ENCODE measurements at regions not wholly inside any gene's neighbourhood (a gene's known extent, or its start where the extent isn't known, plus 50 kb on each side); places are given as distances from the start of the nearest gene placed in this dataset.
A peak's percentile ranks its signal among the peaks of the same experiment; 100 is the strongest.

DNA sequence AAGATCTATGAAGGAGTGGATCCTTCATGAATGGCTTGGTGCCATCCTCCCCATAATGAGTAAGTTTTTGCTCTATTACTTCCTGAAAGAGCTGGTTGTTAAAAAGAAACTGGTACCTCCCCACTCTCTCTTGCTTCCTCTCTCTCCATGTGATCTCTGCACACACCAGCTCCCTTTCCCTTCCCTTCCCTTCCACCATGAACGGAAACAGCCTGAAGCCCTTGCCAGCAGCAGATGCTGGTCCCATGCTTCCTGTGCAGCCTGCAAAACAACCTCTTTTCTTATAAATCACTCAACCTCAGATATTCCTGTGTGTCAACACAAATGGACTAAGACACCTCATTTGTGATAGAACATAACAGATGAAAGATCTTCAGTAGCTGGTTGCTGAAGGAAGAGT is 303.5 kb upstream of the ACVR2A start:
- Histone ChIP-seq H3K4me3 (no peak overlapping the region), H3K27ac (no peak overlapping the region), H3K27me3 (no peaks in the 10 kb centered on the region), H3K36me3 (no peaks in the 10 kb centered on the region), H3K9me3 (no peaks in the 10 kb centered on the region), H3K4me1 (no peaks in the 10 kb centered on the region)
- no peak for TF ChIP-seq POLR2AphosphoS5 (IDR thresholded peaks at IDR 0.05)
- TF ChIP-seq, protein P1, sequence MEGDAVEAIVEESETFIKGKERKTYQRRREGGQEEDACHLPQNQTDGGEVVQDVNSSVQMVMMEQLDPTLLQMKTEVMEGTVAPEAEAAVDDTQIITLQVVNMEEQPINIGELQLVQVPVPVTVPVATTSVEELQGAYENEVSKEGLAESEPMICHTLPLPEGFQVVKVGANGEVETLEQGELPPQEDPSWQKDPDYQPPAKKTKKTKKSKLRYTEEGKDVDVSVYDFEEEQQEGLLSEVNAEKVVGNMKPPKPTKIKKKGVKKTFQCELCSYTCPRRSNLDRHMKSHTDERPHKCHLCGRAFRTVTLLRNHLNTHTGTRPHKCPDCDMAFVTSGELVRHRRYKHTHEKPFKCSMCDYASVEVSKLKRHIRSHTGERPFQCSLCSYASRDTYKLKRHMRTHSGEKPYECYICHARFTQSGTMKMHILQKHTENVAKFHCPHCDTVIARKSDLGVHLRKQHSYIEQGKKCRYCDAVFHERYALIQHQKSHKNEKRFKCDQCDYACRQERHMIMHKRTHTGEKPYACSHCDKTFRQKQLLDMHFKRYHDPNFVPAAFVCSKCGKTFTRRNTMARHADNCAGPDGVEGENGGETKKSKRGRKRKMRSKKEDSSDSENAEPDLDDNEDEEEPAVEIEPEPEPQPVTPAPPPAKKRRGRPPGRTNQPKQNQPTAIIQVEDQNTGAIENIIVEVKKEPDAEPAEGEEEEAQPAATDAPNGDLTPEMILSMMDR (IDR thresholded peaks at IDR 0.05), result no peak
- intact Hi-C loops (cut with DNase I; ENCODE audit: low total_unique reads), result no loop called here
- no peak for DNase-seq (ENCODE audit: low spot score in 2 of 2)

GRCh38 chr2:147538821-147539220 is 306.0 kb upstream of the ACVR2A start:
- intact Hi-C loops (cut with DNase I; ENCODE audit: low total_unique reads), result no loop called here
- peak overlapping the region; percentile 17 to 23 for H3K27ac ChIP-seq
- H3K36me3 ChIP-seq, result no peaks in the 10 kb centered on the region
- H3K9me3 ChIP-seq, result no peaks in the 10 kb centered on the region
- H3K4me1 ChIP-seq, result no peaks in the 10 kb centered on the region
- DNase-seq (ENCODE audit: low spot score in 2 of 2), result no peak
- no peak for TF ChIP-seq POLR2AphosphoS5 (IDR thresholded peaks at IDR 0.05)
- no peak for TF ChIP-seq POLR2A (IDR thresholded peaks at IDR 0.05)
- TF ChIP-seq, protein P1 (IDR thresholded peaks at IDR 0.05), result no peak
- no peaks in the 10 kb centered on the region for H3K27me3 ChIP-seq
- no peak overlapping the region for H3K4me3 ChIP-seq

GRCh38 chr2:147538088-147538487 is 306.7 kb upstream of the ACVR2A start:
- Histone ChIP-seq H3K27me3 (no peaks in the 10 kb centered on the region), H3K9me3 (no peaks in the 10 kb centered on the region), H3K4me3 (no peak overlapping the region), H3K27ac (no peak overlapping the region), H3K4me1 (no peaks in the 10 kb centered on the region), H3K36me3 (no peaks in the 10 kb centered on the region)
- no peak for DNase-seq (ENCODE audit: low spot score in 2 of 2)
- intact Hi-C loops (cut with DNase I; ENCODE audit: low total_unique reads), result no loop called here
- TF ChIP-seq POLR2AphosphoS5 (IDR thresholded peaks at IDR 0.05) (peak in 2 of 3 donors; percentile 36 to 55), POLR2A (IDR thresholded peaks at IDR 0.05) (no peak)
- TF ChIP-seq, protein P1 (IDR thresholded peaks at IDR 0.05), result no peak

- H3K27ac ChIP-seq, result no peak overlapping the region
- no peaks in the 10 kb centered on the region for H3K27me3 ChIP-seq
- H3K4me1 ChIP-seq, result no peaks in the 10 kb centered on the region
- no peak for DNase-seq (ENCODE audit: low spot score in 2 of 2)
- TF ChIP-seq POLR2A (IDR thresholded peaks at IDR 0.05), result no peak
- TF ChIP-seq, protein P1 (IDR thresholded peaks at IDR 0.05), result no peak
- no peak for TF ChIP-seq POLR2AphosphoS5 (IDR thresholded peaks at IDR 0.05)
- no peaks in the 10 kb centered on the region for H3K9me3 ChIP-seq
- H3K36me3 ChIP-seq, result no peaks in the 10 kb centered on the region
- intact Hi-C loops (cut with DNase I; ENCODE audit: low total_unique reads), result no loop called here
- no peak overlapping the region for H3K4me3 ChIP-seq
Measured at GRCh38 chr2:147531269-147531668, 313.6 kb upstream of the ACVR2A start.

- Histone ChIP-seq H3K27ac (no peak overlapping the region), H3K4me3 (no peak overlapping the region), H3K4me1 (no peaks in the 10 kb centered on the region), H3K36me3 (no peaks in the 10 kb centered on the region), H3K9me3 (no peaks in the 10 kb centered on the region), H3K27me3 (no peaks in the 10 kb centered on the region)
- no peak for DNase-seq (ENCODE audit: low spot score in 2 of 2)
- no peak for TF ChIP-seq POLR2AphosphoS5 (IDR thresholded peaks at IDR 0.05)
- TF ChIP-seq, protein P1 (IDR thresholded peaks at IDR 0.05), result no peak
- intact Hi-C loops (cut with DNase I; ENCODE audit: low total_unique reads), result no loop called here
Measured at GRCh38 chr2:147530033-147530432, 314.8 kb upstream of the ACVR2A start.
